C4-2B (cell line): ENCODE measurements at regions not wholly inside any gene's neighbourhood (a gene's known extent, or its start where the extent isn't known, plus 50 kb on each side); places are given as distances from the start of the nearest gene placed in this dataset.

ENCODE experiments used
- CTCF ChIP-seq: fragments of 450-650 bp; conservative IDR thresholded peaks from 2 replicates; pipeline ENCODE4 v1.5.1; 2017; ENCODE audit warnings: mild to moderate bottlenecking
- ZFX ChIP-seq: fragments of 450-650 bp; IDR thresholded peaks from 2 replicates; pipeline ENCODE4 v1.6.1; 2017

GRCh38 chr2:145110668-145111356, 590.9 kb upstream of the ZEB2 start:
- TF ChIP-seq CTCF = no peak
- TF ChIP-seq ZFX = no peak
